ENCODE measurements at regions not wholly inside any gene's neighbourhood (a gene's known extent, or its start where the extent isn't known, plus 50 kb on each side); places are given as distances from the start of the nearest gene placed in this dataset.

DNA sequence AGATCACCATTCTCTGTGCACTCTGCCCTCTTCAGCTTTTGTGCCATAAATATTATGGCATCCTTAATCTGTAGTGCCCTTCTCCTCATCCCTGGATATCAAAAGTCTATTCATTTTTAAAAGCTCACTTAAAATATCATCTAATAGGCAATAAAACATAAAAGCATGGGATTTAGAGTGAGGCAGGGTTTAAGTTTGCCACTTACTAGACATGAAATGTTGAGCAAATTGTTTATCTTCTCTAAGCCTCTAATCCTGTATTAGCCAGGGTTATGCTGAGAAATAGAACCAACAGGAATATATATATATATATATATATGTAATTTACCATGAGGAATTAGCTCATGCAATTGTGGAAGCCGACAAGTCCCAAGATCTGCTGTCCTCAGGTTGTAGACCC is 472.4 kb upstream of the HS3ST1 start:
- in situ Hi-C loops (cut with HindIII; ENCODE audit: low sequenced_read_pairs): no loop called here

DNA sequence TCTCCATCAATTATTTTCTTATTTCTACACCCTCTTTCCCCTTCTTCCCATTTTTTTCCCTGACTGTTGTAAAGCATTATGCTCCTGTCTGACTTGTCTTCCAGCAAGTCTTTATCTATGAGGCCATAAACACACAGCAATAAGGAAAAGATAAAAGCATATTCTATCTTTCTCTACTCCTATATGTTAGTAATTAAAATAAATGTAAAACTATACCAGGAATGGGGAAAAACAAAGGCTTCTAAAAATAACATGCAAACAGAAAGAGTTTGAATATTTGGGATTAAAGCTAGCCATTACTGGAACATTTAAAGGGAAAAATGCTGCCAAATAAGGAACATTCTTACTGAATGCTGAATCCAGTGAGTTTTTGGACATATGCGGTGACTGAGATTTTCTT is 471.7 kb upstream of the HS3ST1 start:
- in situ Hi-C loops (cut with HindIII; ENCODE audit: low sequenced_read_pairs): no loop called here

DNA sequence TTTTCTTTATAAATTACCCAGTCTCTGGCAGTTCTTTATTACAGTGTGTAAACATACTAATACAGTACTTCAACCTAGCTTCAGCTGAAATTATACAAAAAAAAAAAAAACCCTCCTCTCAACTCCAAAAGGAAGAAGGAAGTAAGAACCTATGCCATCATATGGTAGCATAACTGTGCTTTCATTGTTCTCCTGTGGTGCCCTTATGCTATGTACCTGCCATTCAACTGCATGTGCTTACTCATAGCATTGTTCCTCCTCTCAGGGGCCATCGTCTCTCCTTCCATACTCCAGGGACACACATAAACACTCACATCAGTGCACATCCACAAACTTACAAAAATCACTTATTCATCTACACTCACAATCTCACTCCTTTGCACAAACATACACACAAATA is 470.1 kb upstream of the HS3ST1 start:
- in situ Hi-C loops (cut with HindIII; ENCODE audit: low sequenced_read_pairs): no loop called here

DNA sequence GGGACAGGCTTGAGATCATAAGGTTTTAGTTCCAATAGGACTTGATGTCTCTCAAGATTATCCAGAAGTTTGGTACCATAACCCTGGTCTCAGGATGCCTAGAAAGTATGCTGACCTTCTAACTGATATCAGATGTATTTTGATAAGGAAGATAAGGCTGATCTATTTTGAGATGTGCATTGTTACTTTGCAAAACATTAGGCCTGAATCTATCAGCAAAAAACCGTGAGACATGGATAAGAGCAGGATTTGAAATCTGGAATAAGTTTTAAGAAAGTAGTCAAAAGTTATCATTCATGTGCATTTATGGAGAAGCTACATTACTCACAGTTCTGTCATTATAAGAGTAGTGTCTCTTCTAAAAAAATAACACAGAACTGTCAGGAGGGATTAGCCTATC is 467.1 kb upstream of the HS3ST1 start:
- in situ Hi-C loops (cut with HindIII; ENCODE audit: low sequenced_read_pairs): no loop called here

DNA sequence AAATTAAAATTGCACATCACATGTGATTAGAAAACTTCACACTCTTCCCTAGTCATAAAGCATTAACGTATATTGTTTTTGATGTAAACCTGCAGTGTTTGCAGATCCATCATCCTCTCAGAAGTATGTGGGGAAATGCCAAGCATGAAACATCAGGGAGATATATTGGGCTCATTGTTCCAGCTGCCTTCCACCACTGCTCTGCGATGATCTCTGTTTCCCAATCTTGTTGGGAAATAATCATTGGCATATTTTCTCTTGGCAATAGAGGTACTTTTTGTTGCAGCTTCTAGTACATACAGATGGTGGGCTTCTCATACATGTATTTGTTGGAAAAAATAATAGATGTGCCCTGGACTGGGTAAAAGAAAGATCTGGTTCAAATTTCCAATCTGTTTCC is 466.3 kb upstream of the HS3ST1 start:
- in situ Hi-C loops (cut with HindIII; ENCODE audit: low sequenced_read_pairs): no loop called here

DNA sequence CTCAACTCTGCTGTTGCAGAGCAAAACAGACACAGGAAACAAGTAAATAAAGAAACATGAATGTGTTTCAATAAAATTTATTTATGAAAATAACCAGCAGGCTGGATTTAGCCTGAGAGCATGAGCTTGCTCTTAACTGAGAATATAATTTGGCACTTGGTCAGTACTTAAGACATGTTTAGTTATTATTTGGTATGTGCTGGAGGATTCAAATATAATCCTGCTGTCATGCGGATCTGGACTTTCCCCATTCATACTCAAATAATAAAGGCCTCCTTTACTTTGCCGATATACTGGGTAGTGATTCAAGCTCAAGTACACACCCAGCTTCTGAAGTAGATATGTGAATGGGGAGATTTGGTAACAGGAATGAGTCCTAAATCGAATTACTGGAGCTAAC is 465.5 kb upstream of the HS3ST1 start:
- in situ Hi-C loops (cut with HindIII; ENCODE audit: low sequenced_read_pairs): no loop called here

DNA sequence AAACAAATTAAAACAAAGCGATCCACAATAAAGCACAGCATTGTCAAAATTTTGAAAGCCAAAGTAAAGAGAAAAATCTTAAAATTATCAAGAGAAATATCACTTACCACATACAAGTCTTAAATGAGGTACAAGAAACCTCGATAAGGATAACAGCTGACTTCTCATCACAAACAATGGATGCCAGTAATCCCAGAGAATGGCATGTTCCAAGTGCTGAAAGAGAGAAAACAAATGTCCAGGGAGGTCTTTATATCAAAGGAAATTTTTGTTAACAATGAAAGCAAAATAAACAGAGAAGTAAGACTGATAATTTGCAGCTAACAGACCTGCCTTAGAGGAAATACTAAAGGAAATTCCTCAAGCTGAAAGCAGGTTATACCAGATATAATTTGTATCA is 460.4 kb upstream of the HS3ST1 start:
- in situ Hi-C loops (cut with HindIII; ENCODE audit: low sequenced_read_pairs): no loop called here

DNA sequence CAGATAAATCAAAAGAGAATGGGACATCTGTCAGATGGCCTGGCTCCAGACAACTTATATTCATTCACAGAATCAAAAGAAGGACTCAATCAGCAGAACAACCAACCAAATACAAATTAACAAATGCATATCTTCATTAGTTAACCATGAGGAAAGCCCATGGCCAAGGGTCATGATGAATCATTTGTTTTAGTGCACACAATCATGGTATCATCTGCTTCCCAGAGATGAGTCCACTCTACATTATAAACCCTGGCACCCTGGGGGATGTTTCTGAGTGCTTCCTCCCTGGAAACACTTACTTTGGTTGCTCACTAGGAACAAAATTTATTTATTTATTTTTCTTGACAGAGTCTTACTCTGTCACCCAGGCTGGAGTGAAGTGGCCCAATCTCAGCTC is 453.3 kb upstream of the HS3ST1 start:
- in situ Hi-C loops (cut with HindIII; ENCODE audit: low sequenced_read_pairs): no loop called here

DNA sequence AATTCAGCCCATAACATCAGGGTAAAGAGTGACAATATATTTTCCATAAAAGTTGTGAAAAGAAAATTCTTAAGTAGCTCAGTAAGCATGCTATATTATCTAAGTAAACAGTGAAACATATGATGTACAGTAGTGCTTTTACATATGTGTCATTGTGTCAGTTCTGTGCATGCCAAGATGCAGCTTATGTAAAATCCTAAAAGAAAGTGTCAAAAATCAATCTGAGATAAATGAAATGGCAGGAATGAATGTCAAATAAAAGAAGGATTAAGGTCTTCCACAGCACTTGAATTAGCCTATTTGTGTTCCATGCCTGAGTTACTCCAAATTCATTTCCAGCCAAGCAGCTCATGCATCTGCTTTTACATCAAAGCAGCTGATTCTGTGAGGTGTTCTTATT is 452.7 kb upstream of the HS3ST1 start:
- in situ Hi-C loops (cut with HindIII; ENCODE audit: low sequenced_read_pairs): no loop called here

DNA sequence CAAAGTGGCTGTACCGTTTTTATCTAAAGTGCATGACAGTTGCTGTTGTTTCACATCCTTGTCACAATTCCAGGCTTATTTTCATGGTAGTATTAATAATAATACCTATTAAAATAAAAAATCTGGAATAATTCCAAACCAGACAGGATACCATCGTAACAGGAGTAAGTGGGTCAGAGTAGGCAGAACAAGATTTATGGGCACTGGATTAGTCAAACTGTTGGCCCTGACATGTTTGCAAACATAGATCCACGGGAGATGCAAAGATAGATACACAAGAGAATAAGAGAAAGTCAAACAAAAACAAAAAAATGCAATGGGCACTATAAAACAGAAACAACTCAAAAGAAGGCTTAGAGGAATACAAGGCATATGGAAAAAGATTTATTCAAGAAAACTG is 449.5 kb upstream of the HS3ST1 start:
- in situ Hi-C loops (cut with HindIII; ENCODE audit: low sequenced_read_pairs): no loop called here

DNA sequence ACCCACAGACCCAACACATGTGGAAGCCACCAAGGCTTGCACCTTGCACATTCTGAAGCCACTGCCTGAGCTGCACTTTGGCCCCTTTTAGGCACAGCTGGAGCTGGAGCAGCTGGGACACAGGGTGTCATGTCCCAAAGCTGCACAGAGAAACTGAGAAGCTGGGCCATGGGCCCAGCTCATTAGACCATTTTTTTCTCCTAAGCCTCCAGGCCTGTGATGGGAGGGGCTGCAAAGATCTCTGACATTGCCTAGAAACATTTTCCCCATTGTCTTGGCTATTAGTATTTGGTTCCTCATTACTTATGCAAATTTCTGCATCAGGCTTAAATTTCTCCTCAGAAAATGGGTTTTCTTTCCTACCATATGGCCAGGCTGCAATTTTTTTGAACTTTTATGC is 447.4 kb upstream of the HS3ST1 start:
- in situ Hi-C loops (cut with HindIII; ENCODE audit: low sequenced_read_pairs): no loop called here

DNA sequence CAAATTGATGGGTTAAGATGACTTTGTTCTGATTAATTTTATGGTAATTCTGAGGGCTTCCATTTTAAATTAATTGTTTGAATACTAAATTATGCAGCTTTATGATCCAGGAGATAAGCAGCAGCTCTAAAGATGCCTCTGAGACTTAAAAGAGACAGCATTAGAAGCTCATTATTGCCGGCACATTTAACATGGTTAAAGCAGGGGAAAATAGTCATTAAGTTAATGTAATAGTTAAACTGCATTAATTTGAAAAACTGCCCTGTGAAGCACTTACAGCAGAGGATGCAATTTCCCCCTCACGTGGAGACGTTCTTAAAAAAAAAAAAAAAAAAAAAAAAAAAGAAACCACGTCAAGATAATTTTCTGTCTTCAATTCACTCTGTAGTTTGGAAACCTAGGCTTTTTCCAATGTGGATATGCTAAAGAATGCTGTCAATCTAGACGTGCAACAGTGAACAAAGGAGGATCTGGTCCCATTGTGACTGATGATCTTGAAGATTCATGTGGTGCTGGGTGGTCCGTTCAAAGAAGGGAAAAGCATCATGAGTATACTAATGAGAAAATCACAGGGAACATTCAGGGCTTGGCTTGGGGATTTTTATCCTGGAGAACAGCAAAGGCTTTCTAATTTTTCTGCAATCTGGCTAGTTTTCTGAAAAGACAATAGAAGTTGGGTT is 440.6 kb upstream of the HS3ST1 start:
- in situ Hi-C loops (cut with HindIII; ENCODE audit: low sequenced_read_pairs): no loop called here

DNA sequence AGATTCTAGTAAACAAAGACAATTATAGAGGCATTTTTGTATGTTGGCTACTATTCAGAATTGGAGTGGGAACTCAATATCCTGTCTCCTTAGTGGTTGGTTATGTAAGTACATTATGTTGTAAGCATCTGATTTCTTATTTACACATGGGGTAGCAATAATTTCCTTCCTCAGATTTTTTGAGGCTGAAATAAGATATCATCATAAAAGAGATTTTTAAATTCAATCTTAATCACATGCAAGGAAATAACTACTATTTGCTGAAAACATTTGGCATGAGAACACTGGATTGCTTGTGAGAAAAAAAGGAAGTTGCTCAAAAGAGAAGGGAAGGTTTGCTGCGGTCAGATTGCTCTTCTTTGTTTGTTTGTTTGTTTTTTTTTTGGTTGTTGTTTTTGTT is 437.7 kb upstream of the HS3ST1 start:
- in situ Hi-C loops (cut with HindIII; ENCODE audit: low sequenced_read_pairs): no loop called here

DNA sequence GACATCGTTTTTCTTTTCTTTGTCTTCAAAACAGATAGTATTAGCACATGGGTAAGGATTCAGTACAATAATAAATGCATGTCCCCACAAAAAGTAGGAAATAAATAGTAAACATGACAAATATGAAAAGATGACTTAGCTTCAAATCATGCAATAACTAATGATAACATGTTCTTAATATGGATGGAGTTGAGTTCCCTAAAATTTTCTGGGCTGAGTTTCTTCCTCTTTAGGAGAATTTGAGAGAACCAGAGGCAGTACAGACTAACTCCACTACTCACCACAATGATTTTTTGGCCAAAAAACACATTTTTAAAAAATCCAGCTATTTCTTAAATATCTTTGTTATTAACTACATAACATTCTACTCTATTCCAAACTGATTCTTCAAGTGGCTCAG is 432.3 kb upstream of the HS3ST1 start:
- in situ Hi-C loops (cut with HindIII; ENCODE audit: low sequenced_read_pairs): no loop called here

DNA sequence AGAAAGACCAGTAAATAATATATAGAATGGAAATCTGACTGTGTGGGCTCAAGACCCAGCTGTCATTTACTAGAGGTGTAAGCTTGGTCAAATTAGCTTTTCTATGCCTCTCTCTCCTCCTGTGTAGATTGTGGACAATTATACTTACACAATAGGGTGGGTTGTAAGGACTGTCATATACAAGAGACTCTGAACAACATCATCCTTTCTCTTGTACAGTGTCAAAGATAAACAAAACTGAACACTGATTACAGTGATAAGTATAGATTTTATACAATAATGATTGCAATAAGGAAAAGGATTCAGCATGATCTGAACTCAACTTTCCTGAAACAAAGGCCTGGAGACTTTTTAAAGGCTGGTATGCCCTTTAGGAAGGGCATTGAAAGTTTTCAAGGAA is 429.2 kb upstream of the HS3ST1 start:
- in situ Hi-C loops (cut with HindIII; ENCODE audit: low sequenced_read_pairs): no loop called here

DNA sequence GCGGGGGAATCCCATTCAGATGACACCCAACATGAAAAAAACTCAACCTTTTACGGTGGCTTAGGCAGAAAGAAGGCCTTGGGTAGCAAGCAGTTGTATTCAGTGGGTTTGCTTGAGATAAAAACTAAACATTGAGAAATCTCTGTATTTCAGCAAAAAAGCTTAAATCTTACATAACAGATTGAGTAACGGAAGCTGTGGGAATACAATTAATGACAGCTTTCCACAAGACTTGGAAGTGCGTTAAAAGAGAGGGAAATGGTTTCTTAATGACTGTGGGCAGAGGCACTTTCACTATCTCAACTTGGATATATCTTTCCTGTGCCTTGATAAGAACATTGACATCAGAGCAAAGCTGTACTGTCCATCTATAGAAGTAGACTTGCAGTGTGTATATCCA is 418.5 kb upstream of the HS3ST1 start:
- in situ Hi-C loops (cut with HindIII; ENCODE audit: low sequenced_read_pairs): no loop called here

DNA sequence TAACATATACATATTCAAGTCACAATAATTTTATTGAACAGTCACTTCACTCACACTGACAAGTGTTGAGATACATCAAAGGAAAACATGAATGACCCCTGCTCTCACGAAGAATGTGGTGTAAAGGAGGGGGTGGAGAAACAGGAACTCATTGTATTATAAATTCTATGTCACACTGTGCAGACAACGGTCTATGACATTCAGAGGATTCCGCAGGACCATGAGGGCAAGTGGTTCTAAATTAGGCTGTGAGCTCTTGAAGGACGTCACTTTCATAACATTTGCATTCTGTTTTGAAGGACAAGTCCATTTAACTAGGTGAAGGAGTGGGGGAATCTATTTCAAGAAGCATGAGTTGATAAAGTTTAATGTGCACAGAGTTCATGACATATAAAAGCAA is 415.2 kb upstream of the HS3ST1 start:
- in situ Hi-C loops (cut with HindIII; ENCODE audit: low sequenced_read_pairs): no loop called here

DNA sequence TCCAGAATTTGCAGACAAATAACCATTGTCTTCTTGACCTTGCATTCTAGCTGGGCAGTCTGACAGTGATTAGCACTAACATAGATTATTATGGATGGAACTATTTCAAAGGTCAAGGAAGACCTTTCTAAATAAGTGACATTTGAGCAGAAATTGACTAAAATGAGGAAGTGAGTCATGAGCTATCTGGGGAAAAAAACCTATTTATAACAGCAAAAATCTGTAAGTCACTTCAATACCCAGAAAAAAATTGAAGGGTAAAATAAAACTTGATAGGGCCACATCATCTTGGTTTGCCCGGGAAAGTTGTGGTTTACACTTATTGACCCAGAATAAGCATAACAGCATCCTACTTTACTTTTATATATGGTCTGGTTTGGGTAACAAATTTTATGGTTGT is 414.6 kb upstream of the HS3ST1 start:
- in situ Hi-C loops (cut with HindIII; ENCODE audit: low sequenced_read_pairs): no loop called here

DNA sequence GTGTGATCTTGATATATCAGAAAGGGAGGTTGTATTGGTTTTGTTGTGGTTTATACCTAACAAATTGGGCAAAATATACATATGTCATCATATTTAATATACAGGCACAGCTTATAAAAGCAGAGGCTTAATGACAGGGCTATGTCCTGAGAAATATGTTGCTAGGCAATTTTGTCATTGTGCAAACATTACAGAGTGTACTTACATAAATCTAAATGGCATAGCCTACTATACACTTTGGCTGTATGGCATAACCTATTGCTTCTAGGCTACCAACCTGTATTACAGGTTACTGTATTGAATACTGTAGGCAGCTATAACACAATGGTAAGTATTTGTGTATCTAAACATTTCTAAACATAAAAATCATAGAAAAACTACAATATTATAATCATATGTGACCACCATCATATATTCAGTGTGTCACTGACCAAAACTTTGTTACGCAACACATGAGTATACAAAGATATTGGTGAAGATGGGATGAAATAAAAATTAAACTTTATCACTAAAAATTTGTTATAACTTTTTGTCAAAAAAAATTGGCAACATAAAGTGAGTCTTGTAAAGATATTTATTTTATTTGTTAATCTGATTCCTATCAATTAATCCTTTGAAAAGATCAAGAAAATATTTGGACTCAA is 414.0 kb upstream of the HS3ST1 start:
- in situ Hi-C loops (cut with HindIII; ENCODE audit: low sequenced_read_pairs): no loop called here

DNA sequence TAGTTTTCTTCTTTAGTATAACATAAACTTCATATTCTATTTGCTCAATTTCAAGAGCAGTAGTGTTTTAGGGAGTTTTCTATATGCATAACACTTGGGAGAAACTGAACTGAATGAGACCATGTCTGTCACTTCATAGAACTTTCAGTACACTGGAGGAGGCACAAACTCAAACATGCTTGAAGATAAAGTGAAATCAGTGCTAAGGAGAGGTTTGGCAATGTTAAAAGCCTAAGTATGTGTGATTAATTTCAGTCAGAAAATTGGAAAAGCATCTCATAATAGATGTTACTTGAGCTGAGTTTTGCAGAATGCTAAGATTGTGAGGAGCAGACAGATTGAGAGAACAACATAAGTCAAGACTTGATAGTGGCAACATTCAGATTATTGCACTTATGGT is 411.2 kb upstream of the HS3ST1 start:
- in situ Hi-C loops (cut with HindIII; ENCODE audit: low sequenced_read_pairs): no loop called here

DNA sequence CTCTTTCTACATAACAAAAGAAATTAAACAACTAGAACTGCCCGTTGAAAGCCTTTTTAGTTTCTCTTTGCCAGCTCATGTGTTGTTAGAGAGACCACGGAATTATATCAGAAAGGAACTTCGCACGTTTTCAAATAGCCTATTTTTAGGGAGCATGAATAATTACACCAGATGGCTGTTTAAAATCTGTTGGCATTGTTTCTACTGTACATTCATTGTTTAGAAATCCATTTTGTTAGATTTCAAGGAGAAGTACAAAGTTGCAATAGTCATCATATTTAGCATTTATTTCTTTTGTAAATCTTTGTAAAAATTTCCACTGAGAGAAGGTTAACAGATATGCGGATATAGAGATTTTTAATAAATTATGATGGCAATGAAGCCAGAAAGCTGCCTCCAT is 403.0 kb upstream of the HS3ST1 start:
- in situ Hi-C loops (cut with HindIII; ENCODE audit: low sequenced_read_pairs): no loop called here

DNA sequence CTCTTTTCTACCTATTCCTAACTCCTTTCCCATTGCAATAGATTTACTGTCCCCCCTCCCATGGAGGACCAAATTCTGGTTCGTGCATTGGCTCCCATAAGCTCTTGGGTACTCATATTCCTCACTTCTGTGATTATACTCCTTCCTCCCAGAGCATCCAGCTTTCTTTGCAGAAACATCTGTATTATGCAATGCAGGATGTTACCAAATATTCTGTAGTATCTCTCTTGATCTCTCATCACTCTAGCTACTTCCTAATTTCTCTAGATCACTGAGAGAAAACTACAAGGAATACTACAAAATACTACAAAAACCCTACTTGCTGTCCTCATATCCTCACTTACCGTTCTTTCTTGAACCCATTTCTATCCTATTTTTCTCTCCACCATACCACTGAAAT is 395.9 kb upstream of the HS3ST1 start:
- in situ Hi-C loops (cut with HindIII; ENCODE audit: low sequenced_read_pairs): no loop called here

DNA sequence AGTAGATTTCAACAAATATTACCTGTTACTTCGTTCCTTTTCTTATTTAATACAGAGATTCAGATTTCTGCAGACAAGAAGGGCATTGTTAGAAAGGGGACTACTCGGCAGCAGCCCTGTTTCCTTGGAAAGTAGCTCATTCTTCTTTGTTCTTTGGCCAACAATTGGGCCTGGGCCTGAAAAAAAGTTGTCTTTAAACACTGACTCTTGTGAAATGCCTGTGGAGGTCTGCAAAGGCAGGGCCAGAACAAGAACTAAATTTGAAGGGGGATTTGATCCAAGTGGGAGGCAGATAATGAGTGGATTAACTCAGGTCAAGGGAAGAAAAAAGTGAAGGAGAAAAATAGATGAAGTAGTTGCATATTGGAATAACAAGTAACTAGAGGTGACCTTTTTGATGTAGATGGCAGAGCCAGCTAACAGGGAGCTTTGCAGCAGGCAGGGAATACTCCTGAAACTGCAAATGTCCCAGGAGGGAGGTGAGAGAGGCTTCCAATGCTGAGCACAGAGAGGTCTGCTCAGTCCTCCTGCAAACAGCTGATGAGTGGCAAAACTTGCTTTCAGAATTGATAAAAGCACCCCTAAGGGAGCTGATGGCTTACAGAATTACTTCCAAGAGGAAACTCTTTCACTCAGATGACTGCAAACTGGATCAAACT is 393.2 kb upstream of the HS3ST1 start:
- in situ Hi-C loops (cut with HindIII; ENCODE audit: low sequenced_read_pairs): no loop called here
